Body of pancreas (tissue), 4 donors: ENCODE measurements at regions not wholly inside any gene's neighbourhood (a gene's known extent, or its start where the extent isn't known, plus 50 kb on each side); places are given as distances from the start of the nearest gene placed in this dataset.

ENCODE experiments used
- CTCF ChIP-seq, 7 experiments: fragments of 450-650 bp in 4 of 7; fragments of 200-600 bp in 3 of 7; sonication (generic) in 3 of 7; IDR thresholded peaks; one replicate each; pipeline ENCODE4 v1.5.1; 2016 to 2019; ENCODE audit warnings: antibody characterized with exemption in 7 of 7
- POLR2A ChIP-seq, 3 donors: fragments of 450-650 bp; IDR thresholded peaks; one replicate each; pipeline ENCODE4 v1.6.1; 2016; ENCODE audit warnings: antibody characterized with exemption in 3 of 3, mild to moderate bottlenecking in 2 of 3

DNA sequence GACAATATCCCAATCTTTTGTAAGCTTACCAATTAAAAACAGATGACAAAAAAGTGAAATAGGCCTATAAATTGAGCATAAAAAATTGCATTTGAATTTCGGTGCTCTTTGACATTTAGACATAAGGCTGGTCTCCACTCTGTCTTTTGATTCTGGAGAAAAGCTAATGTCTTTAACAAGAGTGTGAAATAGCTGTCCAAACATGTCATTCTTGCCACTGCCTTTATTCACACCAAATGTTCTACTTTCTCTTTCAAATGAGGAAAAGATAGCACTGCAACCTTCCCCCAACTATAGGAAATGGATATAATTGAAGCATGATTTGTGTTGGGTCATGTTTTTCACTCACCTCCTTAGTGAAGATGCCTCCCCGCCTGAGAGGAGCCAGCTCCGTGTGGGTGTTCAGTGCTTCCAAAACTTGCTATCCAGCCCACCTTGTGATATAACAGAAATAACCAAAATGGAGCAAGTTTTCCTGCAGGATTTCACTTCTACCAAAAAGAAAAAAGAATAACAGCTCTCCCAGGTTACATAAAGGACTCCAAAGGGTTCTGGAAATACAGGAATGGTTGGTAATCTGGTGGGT lies 55.2 kb upstream of the STK32A start:
- TF ChIP-seq CTCF (IDR thresholded peaks at IDR 0.05): no peak
- TF ChIP-seq POLR2A (IDR thresholded peaks at IDR 0.05): no peak
